HEK293 (cell line): ENCODE measurements at regions not wholly inside any gene's neighbourhood (a gene's known extent, or its start where the extent isn't known, plus 50 kb on each side); places are given as distances from the start of the nearest gene placed in this dataset.

Experiments
- CTCF ChIA-PET: fragments of 350-600 bp; formaldehyde crosslinking; extraction: SDS; loops from one replicate; lab custom pipeline; 2021; ENCODE audit warnings: antibody characterized with exemption; lab: Yijun Ruan, JAX
- POLR2A ChIA-PET: fragments of 300-600 bp; formaldehyde crosslinking; extraction: SDS; loops from one replicate; lab custom pipeline; 2020; ENCODE audit warnings: antibody characterized with exemption, inconsistent platforms; lab: Yijun Ruan, JAX
- H3K27ac ChIP-seq: fragments of 200-500 bp; sonication (Bioruptor generic); 2 replicates; pipeline ENCODE4 v1.5.1; 2014; ENCODE audit warnings: low read depth, low read length, control low read depth, inconsistent platforms; ENCODE audit errors: extremely low read depth
- H3K36me3 ChIP-seq, 2 experiments: fragments of 200-500 bp in 1 of 2; sonication (Bioruptor generic) in 1 of 2; 1 replicate in 1 of 2; 2 replicates in 1 of 2; pipeline ENCODE4 v1.5.1; 2014 to 2017; ENCODE audit warnings: inconsistent platforms in 2 of 2, low read length in 2 of 2; ENCODE audit not compliant: control insufficient read depth in 2 of 2, insufficient read depth in 1 of 2
- H3K4me1 ChIP-seq: fragments of 200-500 bp; sonication (Bioruptor generic); 2 replicates; pipeline ENCODE4 v1.5.1; 2014; ENCODE audit warnings: mild to moderate bottlenecking, low read length, inconsistent platforms; ENCODE audit not compliant: control insufficient read depth, insufficient read depth
- H3K4me3 ChIP-seq: 2 replicates; pipeline ENCODE4 v1.5.1; 2011; ENCODE audit warnings: low read depth, mild to moderate bottlenecking, control low read depth, low read length, moderate library complexity
- H3K9me3 ChIP-seq: fragments of 200-500 bp; sonication (Bioruptor generic); 2 replicates; pipeline ENCODE4 v1.5.1; 2014; ENCODE audit warnings: low read depth, low read length, inconsistent platforms; ENCODE audit not compliant: control insufficient read depth, insufficient read depth
- GFI1B ChIP-seq: fragments of 450-650 bp; formaldehyde crosslinking; IDR thresholded peaks from 2 replicates; pipeline ENCODE4 v1.5.1; 2016; ENCODE audit warnings: missing biosample characterization, missing genetic modification characterization
- GLI2 ChIP-seq: fragments of 450-650 bp; formaldehyde crosslinking; IDR thresholded peaks from 2 replicates; pipeline ENCODE4; 2017; ENCODE audit warnings: missing biosample characterization, missing genetic modification characterization, low read depth, borderline replicate concordance
- KLF7 ChIP-seq: fragments of 450-650 bp; formaldehyde crosslinking; IDR thresholded peaks from 2 replicates; pipeline ENCODE4 v1.5.1; 2016; ENCODE audit warnings: missing biosample characterization, missing genetic modification characterization, borderline replicate concordance
- SCRT1 ChIP-seq: fragments of 450-650 bp; formaldehyde crosslinking; IDR thresholded peaks from 2 replicates; pipeline ENCODE4 v1.5.1; 2016; ENCODE audit warnings: missing biosample characterization, missing genetic modification characterization, borderline replicate concordance
- SP2 ChIP-seq: fragments of 450-650 bp; formaldehyde crosslinking; IDR thresholded peaks from 2 replicates; pipeline ENCODE4 v1.5.1; 2016; ENCODE audit warnings: missing biosample characterization, missing genetic modification characterization
- YY1 ChIP-seq: fragments of 450-650 bp; formaldehyde crosslinking; IDR thresholded peaks from 2 replicates; pipeline ENCODE4 v1.5.1; 2018; ENCODE audit warnings: missing biosample characterization, missing genetic modification characterization
- ZBTB1 ChIP-seq: fragments of 450-650 bp; formaldehyde crosslinking; IDR thresholded peaks from 2 replicates; pipeline ENCODE4 v1.5.1; 2016; ENCODE audit warnings: missing biosample characterization, missing genetic modification characterization
- ZBTB21 ChIP-seq: fragments of 450-650 bp; formaldehyde crosslinking; IDR thresholded peaks from 2 replicates; pipeline ENCODE4 v1.5.1; 2017; ENCODE audit warnings: missing biosample characterization, missing genetic modification characterization
- ZNF132 ChIP-seq: fragments of 450-650 bp; formaldehyde crosslinking; IDR thresholded peaks from 2 replicates; pipeline ENCODE4 v1.5.1; 2017; ENCODE audit warnings: missing biosample characterization, missing genetic modification characterization, borderline replicate concordance
- ZNF214 ChIP-seq: fragments of 450-650 bp; formaldehyde crosslinking; IDR thresholded peaks from 2 replicates; pipeline ENCODE4 v1.5.1; 2017; ENCODE audit warnings: missing biosample characterization, mild to moderate bottlenecking, missing genetic modification characterization, borderline replicate concordance
- ZNF248 ChIP-seq: fragments of 450-650 bp; formaldehyde crosslinking; IDR thresholded peaks from 2 replicates; pipeline ENCODE4 v1.5.1; 2017; ENCODE audit warnings: missing biosample characterization, missing genetic modification characterization
- ZNF549 ChIP-seq: fragments of 450-650 bp; IDR thresholded peaks from 2 replicates; pipeline ENCODE4 v1.5.1; 2018; ENCODE audit warnings: missing biosample characterization, missing genetic modification characterization, mild to moderate bottlenecking, inconsistent platforms, moderate library complexity
- ZNF580 ChIP-seq: fragments of 450-650 bp; formaldehyde crosslinking; IDR thresholded peaks from 2 replicates; pipeline ENCODE4 v1.5.1; 2016; ENCODE audit warnings: missing biosample characterization, missing genetic modification characterization
- ZNF645 ChIP-seq: fragments of 450-650 bp; formaldehyde crosslinking; IDR thresholded peaks from 2 replicates; pipeline ENCODE4; 2016; ENCODE audit warnings: missing biosample characterization, missing genetic modification characterization
- ZNF768 ChIP-seq: fragments of 450-650 bp; formaldehyde crosslinking; IDR thresholded peaks from 2 replicates; pipeline ENCODE4 v1.5.1; 2018; ENCODE audit warnings: missing biosample characterization, mild to moderate bottlenecking, missing genetic modification characterization
- ZSCAN5A ChIP-seq: fragments of 450-650 bp; formaldehyde crosslinking; IDR thresholded peaks from 2 replicates; pipeline ENCODE4 v1.5.1; 2016; ENCODE audit warnings: missing biosample characterization, missing genetic modification characterization
- ZXDB ChIP-seq: fragments of 450-650 bp; formaldehyde crosslinking; IDR thresholded peaks from 2 replicates; pipeline ENCODE4 v1.5.1; 2016; ENCODE audit warnings: missing biosample characterization, missing genetic modification characterization
- TF ChIP-seq, protein P1 (sequence below): fragments of 450-650 bp; formaldehyde crosslinking; IDR thresholded peaks from 2 replicates; pipeline ENCODE4 v1.5.1; 2016; ENCODE audit warnings: missing biosample characterization, missing genetic modification characterization
- TF ChIP-seq, protein P2 (sequence below): fragments of 450-650 bp; formaldehyde crosslinking; IDR thresholded peaks from 2 replicates; pipeline ENCODE4 v1.5.1; 2016; ENCODE audit warnings: missing biosample characterization, missing genetic modification characterization
- TF ChIP-seq, protein P3 (sequence below): fragments of 450-650 bp; formaldehyde crosslinking; IDR thresholded peaks from 2 replicates; pipeline ENCODE4 v1.5.1; 2016; ENCODE audit warnings: missing biosample characterization, missing genetic modification characterization
- TF ChIP-seq, protein P4 (sequence below): fragments of 450-650 bp; formaldehyde crosslinking; IDR thresholded peaks from 2 replicates; pipeline ENCODE4 v1.5.1; 2017; ENCODE audit warnings: missing biosample characterization, missing genetic modification characterization

DNA sequence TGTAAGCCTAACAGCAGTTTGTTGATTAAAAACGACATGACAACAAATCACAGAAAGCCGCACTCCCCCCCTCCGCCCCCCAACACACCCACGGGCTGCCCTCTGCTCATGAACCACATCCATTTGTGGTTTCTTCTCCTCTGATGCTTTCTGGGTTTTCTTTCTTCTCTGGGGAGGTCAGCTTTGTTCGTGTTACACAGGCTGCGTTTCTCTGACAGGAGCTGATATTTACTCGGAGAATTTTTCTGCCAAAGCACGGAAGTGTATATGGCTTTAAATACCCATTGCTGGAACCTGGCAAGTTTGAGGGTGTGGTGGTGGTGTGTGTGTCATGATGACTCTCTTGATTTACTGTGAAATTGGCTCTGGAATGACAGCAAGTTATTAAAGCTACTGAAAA lies 883.7 kb upstream of the TMEM132C start:
- POLR2A ChIA-PET: no interaction called here

GRCh38 chr12:127386723-127387122 lies 880.2 kb upstream of the TMEM132C start:
- H3K27ac ChIP-seq: no peak overlapping the region
- H3K4me1 ChIP-seq: no peaks in the 10 kb centered on the region
- POLR2A ChIA-PET: no interaction called here
- H3K9me3 ChIP-seq: no peaks in the 10 kb centered on the region
- TF ChIP-seq ZXDB (tag by site-specific recombination): no peak
- TF ChIP-seq, protein P1, sequence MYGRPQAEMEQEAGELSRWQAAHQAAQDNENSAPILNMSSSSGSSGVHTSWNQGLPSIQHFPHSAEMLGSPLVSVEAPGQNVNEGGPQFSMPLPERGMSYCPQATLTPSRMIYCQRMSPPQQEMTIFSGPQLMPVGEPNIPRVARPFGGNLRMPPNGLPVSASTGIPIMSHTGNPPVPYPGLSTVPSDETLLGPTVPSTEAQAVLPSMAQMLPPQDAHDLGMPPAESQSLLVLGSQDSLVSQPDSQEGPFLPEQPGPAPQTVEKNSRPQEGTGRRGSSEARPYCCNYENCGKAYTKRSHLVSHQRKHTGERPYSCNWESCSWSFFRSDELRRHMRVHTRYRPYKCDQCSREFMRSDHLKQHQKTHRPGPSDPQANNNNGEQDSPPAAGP (tag by site-specific recombination): no peak
- no peak for TF ChIP-seq ZNF768 (tag by site-specific recombination)
- no peak for TF ChIP-seq ZNF248 (tag by site-specific recombination)
- TF ChIP-seq, protein P2, sequence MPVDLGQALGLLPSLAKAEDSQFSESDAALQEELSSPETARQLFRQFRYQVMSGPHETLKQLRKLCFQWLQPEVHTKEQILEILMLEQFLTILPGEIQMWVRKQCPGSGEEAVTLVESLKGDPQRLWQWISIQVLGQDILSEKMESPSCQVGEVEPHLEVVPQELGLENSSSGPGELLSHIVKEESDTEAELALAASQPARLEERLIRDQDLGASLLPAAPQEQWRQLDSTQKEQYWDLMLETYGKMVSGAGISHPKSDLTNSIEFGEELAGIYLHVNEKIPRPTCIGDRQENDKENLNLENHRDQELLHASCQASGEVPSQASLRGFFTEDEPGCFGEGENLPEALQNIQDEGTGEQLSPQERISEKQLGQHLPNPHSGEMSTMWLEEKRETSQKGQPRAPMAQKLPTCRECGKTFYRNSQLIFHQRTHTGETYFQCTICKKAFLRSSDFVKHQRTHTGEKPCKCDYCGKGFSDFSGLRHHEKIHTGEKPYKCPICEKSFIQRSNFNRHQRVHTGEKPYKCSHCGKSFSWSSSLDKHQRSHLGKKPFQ: no peak
- TF ChIP-seq ZNF214 (tag by site-specific recombination): no peak
- TF ChIP-seq ZNF549 (tag by site-specific recombination): no peak
- TF ChIP-seq, protein P3, sequence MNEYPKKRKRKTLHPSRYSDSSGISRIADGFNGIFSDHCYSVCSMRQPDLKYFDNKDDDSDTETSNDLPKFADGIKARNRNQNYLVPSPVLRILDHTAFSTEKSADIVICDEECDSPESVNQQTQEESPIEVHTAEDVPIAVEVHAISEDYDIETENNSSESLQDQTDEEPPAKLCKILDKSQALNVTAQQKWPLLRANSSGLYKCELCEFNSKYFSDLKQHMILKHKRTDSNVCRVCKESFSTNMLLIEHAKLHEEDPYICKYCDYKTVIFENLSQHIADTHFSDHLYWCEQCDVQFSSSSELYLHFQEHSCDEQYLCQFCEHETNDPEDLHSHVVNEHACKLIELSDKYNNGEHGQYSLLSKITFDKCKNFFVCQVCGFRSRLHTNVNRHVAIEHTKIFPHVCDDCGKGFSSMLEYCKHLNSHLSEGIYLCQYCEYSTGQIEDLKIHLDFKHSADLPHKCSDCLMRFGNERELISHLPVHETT (tag by site-specific recombination): no peak
- TF ChIP-seq, all 188 proteins: peak for 0
- no peak overlapping the region for H3K4me3 ChIP-seq
- CTCF ChIA-PET: no interaction called here
- H3K36me3 ChIP-seq: no peaks in the 10 kb centered on the region

More for the DNA sequence above, 883.7 kb upstream of the TMEM132C start:
- Histone ChIP-seq H3K9me3 (no peaks in the 10 kb centered on the region), H3K27ac (no peak overlapping the region), H3K4me1 (no peaks in the 10 kb centered on the region), H3K4me3 (no peak overlapping the region), H3K36me3 (no peaks in the 10 kb centered on the region)
- no peak for TF ChIP-seq GLI2 (tag by site-specific recombination)
- no peak for TF ChIP-seq ZNF645 (tag by site-specific recombination)
- TF ChIP-seq ZBTB1 (tag by site-specific recombination): no peak
- no peak for TF ChIP-seq SCRT1 (tag by site-specific recombination)
- TF ChIP-seq, protein P4, sequence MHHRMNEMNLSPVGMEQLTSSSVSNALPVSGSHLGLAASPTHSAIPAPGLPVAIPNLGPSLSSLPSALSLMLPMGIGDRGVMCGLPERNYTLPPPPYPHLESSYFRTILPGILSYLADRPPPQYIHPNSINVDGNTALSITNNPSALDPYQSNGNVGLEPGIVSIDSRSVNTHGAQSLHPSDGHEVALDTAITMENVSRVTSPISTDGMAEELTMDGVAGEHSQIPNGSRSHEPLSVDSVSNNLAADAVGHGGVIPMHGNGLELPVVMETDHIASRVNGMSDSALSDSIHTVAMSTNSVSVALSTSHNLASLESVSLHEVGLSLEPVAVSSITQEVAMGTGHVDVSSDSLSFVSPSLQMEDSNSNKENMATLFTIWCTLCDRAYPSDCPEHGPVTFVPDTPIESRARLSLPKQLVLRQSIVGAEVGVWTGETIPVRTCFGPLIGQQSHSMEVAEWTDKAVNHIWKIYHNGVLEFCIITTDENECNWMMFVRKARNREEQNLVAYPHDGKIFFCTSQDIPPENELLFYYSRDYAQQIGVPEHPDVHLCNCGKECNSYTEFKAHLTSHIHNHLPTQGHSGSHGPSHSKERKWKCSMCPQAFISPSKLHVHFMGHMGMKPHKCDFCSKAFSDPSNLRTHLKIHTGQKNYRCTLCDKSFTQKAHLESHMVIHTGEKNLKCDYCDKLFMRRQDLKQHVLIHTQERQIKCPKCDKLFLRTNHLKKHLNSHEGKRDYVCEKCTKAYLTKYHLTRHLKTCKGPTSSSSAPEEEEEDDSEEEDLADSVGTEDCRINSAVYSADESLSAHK: no peak
- TF ChIP-seq ZSCAN5A (tag by site-specific recombination): no peak
- no peak for TF ChIP-seq YY1
- no peak for TF ChIP-seq KLF7 (tag by site-specific recombination)
- TF ChIP-seq SP2 (tag by site-specific recombination): no peak
- no peak for TF ChIP-seq ZNF132 (tag by site-specific recombination)
- TF ChIP-seq GFI1B (tag by site-specific recombination): no peak
- no peak for TF ChIP-seq ZBTB21 (tag by site-specific recombination)
- TF ChIP-seq ZNF580 (tag by site-specific recombination): no peak
- TF ChIP-seq, protein P1 (tag by site-specific recombination): no peak
- CTCF ChIA-PET: interaction anchor here (0.7 kb wide), 1 partner anchor 765 kb away, joined by 5 read pairs; no protein-coding TSS in a partner anchor
